K562 (cell line): ENCODE measurements at regions not wholly inside any gene's neighbourhood (a gene's known extent, or its start where the extent isn't known, plus 50 kb on each side); places are given as distances from the start of the nearest gene placed in this dataset.

Experiments
- CHD2 ChIP-seq: IDR thresholded peaks from 2 replicates; pipeline ENCODE4 v1.6.1; 2011; ENCODE audit warnings: low read depth, low read length
- EZH2 ChIP-seq: IDR thresholded peaks from 2 replicates; pipeline ENCODE4 v1.6.1; 2012; ENCODE audit warnings: low read depth, mild to moderate bottlenecking, inconsistent platforms, low read length, borderline replicate concordance
- FOS ChIP-seq: IDR thresholded peaks from 3 replicates; pipeline ENCODE4 v1.6.1; 2011; ENCODE audit not compliant: insufficient read length; ENCODE audit errors: extremely low read depth
- GABPB1 ChIP-seq: sonication (generic); formaldehyde crosslinking; IDR thresholded peaks from 2 replicates; pipeline ENCODE4 v1.8.0; 2022; ENCODE audit warnings: mild to moderate bottlenecking, missing genetic modification reagents
- JUND ChIP-seq, 2 experiments: IDR thresholded peaks; 2 replicates in 1 of 2; 3 replicates in 1 of 2; pipeline ENCODE4 v1.6.1; 2011; ENCODE audit warnings: borderline replicate concordance in 2 of 2, low read depth in 2 of 2, low read length in 2 of 2, improper control_type of control experiment in 1 of 2, missing biosample characterization in 1 of 2, missing genetic modification characterization in 1 of 2, missing genetic modification reagents in 1 of 2
- SMARCE1 ChIP-seq: fragments of 450-650 bp; IDR thresholded peaks from 2 replicates; pipeline ENCODE4 v1.7.1; 2016; ENCODE audit warnings: mild to moderate bottlenecking
- TAF1 ChIP-seq: IDR thresholded peaks from 2 replicates; pipeline ENCODE4 v1.6.1; 2011; ENCODE audit warnings: mild to moderate bottlenecking, low read length, moderate library complexity; ENCODE audit not compliant: insufficient read depth, control insufficient read depth, severe bottlenecking; ENCODE audit errors: extremely low read depth
- YBX1 ChIP-seq: fragments of 450-650 bp; IDR thresholded peaks from 2 replicates; pipeline ENCODE4 v1.7.1; 2016; ENCODE audit warnings: mild to moderate bottlenecking

DNA sequence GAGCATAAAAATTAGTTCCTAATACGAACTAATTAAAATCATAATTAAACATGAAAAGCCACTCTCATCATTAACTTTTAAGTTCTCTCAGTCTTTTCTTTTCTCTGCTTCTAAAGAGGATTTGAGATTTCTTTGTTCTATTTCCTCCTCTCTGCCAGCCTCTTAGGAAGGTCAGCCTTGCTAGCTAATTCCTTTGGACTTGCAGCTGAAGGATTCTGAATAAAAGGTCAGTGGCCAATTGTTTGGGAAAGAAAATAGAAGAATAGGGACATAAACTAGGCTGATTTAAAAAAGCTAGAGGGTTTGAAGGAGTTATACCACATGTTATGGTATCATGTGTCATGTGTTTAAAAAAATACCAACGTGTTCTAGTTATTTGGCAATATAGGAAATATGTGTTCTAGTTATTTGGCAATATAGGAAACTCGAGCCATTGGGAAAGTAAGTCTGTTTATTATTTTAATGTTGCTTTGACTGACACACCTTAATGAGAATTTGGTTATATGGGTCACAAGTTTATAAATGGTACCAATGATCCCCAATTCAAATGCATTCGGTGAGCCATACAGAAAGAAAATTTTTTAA lies 1668.7 kb upstream of the PCDH7 start:
- TF ChIP-seq JUND (IDR thresholded peaks at IDR 0.05; ENCODE audit: borderline replicate concordance, low read depth, low read length) (no peak), JUND (tag; IDR thresholded peaks at IDR 0.05; ENCODE audit: borderline replicate concordance, low read depth, low read length) (no peak), YBX1 (no peak), FOS (no peak), CHD2 (no peak), GABPB1 (CRISPR knock-in tag) (no peak), EZH2 (no peak), SMARCE1 (no peak), TAF1 (no peak)
